B cell (primary cell): ENCODE measurements at regions not wholly inside any gene's neighbourhood (a gene's known extent, or its start where the extent isn't known, plus 50 kb on each side); places are given as distances from the start of the nearest gene placed in this dataset.

Source experiments
- EZH2 ChIP-seq: IDR thresholded peaks from 2 replicates; pipeline ENCODE4 v1.6.1; 2012; ENCODE audit warnings: borderline replicate concordance, low read depth, mild to moderate bottlenecking, moderate library complexity, low read length; ENCODE audit not compliant: insufficient read depth, poor library complexity, severe bottlenecking
- TF ChIP-seq, protein P1 (sequence below): fragments of 200-600 bp; IDR thresholded peaks from one replicate; pipeline ENCODE4 v1.8.0; 2022; ENCODE audit warnings: antibody characterized with exemption, mild to moderate bottlenecking

DNA sequence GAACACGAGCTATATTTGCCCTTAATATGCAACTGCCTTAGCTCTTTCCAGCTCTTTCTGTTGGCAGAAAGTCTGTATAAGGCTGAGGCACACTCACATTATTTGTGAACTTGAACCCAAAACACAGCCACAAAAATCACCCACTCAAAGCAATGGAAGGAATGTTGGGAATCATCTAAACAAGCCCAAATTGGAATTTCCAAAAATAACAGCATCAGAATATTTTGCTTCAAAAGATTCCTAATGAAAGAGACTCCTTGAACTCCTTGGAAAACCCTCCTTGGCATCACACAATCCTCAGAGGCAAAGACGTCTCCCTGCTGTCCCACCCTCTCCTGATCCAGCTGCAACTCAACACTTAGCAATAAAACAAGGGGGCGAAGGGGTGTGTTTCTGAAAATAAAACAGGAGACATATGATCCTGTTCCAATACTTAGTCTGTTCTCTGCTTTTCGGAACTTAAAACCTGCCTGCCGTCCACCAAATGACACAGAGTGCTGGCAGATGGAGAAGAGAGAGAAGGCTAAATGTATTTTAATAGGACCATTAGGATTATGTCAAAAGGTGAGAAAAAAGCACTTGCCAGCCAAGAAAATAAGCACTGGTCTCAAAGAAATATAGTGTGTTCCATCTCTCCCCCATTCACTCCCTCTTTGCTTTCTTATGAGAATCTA is 320.7 kb upstream of the JARID2 start:
- TF ChIP-seq, protein P1, sequence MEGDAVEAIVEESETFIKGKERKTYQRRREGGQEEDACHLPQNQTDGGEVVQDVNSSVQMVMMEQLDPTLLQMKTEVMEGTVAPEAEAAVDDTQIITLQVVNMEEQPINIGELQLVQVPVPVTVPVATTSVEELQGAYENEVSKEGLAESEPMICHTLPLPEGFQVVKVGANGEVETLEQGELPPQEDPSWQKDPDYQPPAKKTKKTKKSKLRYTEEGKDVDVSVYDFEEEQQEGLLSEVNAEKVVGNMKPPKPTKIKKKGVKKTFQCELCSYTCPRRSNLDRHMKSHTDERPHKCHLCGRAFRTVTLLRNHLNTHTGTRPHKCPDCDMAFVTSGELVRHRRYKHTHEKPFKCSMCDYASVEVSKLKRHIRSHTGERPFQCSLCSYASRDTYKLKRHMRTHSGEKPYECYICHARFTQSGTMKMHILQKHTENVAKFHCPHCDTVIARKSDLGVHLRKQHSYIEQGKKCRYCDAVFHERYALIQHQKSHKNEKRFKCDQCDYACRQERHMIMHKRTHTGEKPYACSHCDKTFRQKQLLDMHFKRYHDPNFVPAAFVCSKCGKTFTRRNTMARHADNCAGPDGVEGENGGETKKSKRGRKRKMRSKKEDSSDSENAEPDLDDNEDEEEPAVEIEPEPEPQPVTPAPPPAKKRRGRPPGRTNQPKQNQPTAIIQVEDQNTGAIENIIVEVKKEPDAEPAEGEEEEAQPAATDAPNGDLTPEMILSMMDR = no peak
- TF ChIP-seq EZH2 = no peak
